Mesendoderm (in vitro differentiated cells): ENCODE measurements at regions not wholly inside any gene's neighbourhood (a gene's known extent, or its start where the extent isn't known, plus 50 kb on each side); places are given as distances from the start of the nearest gene placed in this dataset.

Source experiments
- DNase-seq: peaks from one replicate; pipeline ENCODE4 v3.0.0; 2013
- H2AK5ac ChIP-seq: 2 replicates; pipeline ENCODE4 v1.6.1; 2013; ENCODE audit warnings: low read length, inconsistent platforms
- H2BK120ac ChIP-seq: 2 replicates; pipeline ENCODE4 v1.6.1; 2013; ENCODE audit warnings: low read depth, mild to moderate bottlenecking, low read length, moderate library complexity, mixed read lengths
- H2BK15ac ChIP-seq: replicated peaks from 2 replicates; pipeline ENCODE4 v1.6.1; 2013; ENCODE audit warnings: low read depth, mild to moderate bottlenecking, moderate library complexity
- H2BK5ac ChIP-seq: 2 replicates; pipeline ENCODE4 v1.6.1; 2013; ENCODE audit warnings: low read length, inconsistent platforms
- H3K18ac ChIP-seq: 2 replicates; pipeline ENCODE4 v1.6.1; 2013; ENCODE audit warnings: mild to moderate bottlenecking, low read length, mixed read lengths
- H3K23ac ChIP-seq: one replicate; pipeline ENCODE4 v1.6.1; 2013; ENCODE audit warnings: low read length
- H3K27ac ChIP-seq: 2 replicates; pipeline ENCODE4 v1.5.1; 2013; ENCODE audit warnings: low read depth, mild to moderate bottlenecking, inconsistent platforms, low read length, moderate library complexity
- H3K27me3 ChIP-seq: 2 replicates; pipeline ENCODE4 v1.6.1; 2013; ENCODE audit warnings: low read length, control low read depth, mild to moderate bottlenecking, inconsistent platforms; ENCODE audit not compliant: insufficient read depth, poor library complexity
- H3K36me3 ChIP-seq: 2 replicates; pipeline ENCODE4 v1.6.1; 2013; ENCODE audit warnings: low read length, inconsistent platforms; ENCODE audit not compliant: control insufficient read depth, insufficient read depth
- H3K4ac ChIP-seq: one replicate; pipeline ENCODE4 v1.6.1; 2013; ENCODE audit warnings: low read depth, mild to moderate bottlenecking, low read length, moderate library complexity
- H3K4me1 ChIP-seq: 2 replicates; pipeline ENCODE4 v1.6.1; 2013; ENCODE audit warnings: low read depth, low read length, inconsistent platforms; ENCODE audit not compliant: control insufficient read depth
- H3K4me2 ChIP-seq: 2 replicates; pipeline ENCODE4 v1.6.1; 2013; ENCODE audit warnings: low read length
- H3K4me3 ChIP-seq: 2 replicates; pipeline ENCODE4 v1.5.1; 2013; ENCODE audit warnings: mild to moderate bottlenecking, low read length
- H3K56ac ChIP-seq: one replicate; pipeline ENCODE4 v1.6.1; 2013; ENCODE audit warnings: low read length
- H3K79me1 ChIP-seq: 2 replicates; pipeline ENCODE4 v1.6.1; 2013; ENCODE audit warnings: low read length, inconsistent platforms
- H3K79me2 ChIP-seq: 2 replicates; pipeline ENCODE4 v1.6.1; 2013; ENCODE audit warnings: mild to moderate bottlenecking, low read length; ENCODE audit not compliant: control insufficient read depth, insufficient read depth
- H3K9ac ChIP-seq: 2 replicates; pipeline ENCODE4 v1.6.1; 2013; ENCODE audit warnings: low read length, inconsistent platforms
- H4K5ac ChIP-seq: one replicate; pipeline ENCODE4 v1.6.1; 2013; ENCODE audit warnings: low read length
- H4K8ac ChIP-seq: one replicate; pipeline ENCODE4 v1.6.1; 2013; ENCODE audit warnings: low read depth, mild to moderate bottlenecking, control low read depth, low read length, moderate library complexity
- whole genome bisulfite sequencing: extraction: QIAGEN DNeasy Blood & Tissue Kit; methylation state at CpG from one replicate; pipeline ENCODE4 v1.1.7; 2013; ENCODE audit warnings: low lambda C conversion rate, missing lambda C conversion rate; ENCODE audit not compliant: insufficient coverage; ENCODE audit errors: extremely low coverage; 5-methylcytosine and 5-hydroxymethylcytosine counted together

- no peak overlapping the region for H3K23ac ChIP-seq
- H3K79me2 ChIP-seq, result no peaks in the 10 kb centered on the region
- H3K4me3 ChIP-seq, result no peak overlapping the region
- no peaks in the 10 kb centered on the region for H3K4me1 ChIP-seq
- no peaks in the 10 kb centered on the region for H3K79me1 ChIP-seq
- H3K9ac ChIP-seq, result no peak overlapping the region
- WGBS, result no CpG with 5 or more reads among the region's 3 CpGs
- no peak overlapping the region for H3K18ac ChIP-seq
- no peak overlapping the region for H3K27ac ChIP-seq
- H2BK5ac ChIP-seq, result no peak overlapping the region
- H3K56ac ChIP-seq, result no peak overlapping the region
- no peak overlapping the region for H2AK5ac ChIP-seq
- no peak overlapping the region for H2BK120ac ChIP-seq
- peak; percentile 5 for DNase-seq
- H3K36me3 ChIP-seq, result no peaks in the 10 kb centered on the region
- no peak overlapping the region for H2BK15ac ChIP-seq
- no peak overlapping the region for H3K4me2 ChIP-seq
- no peak overlapping the region for H3K4ac ChIP-seq
- no peak overlapping the region for H4K5ac ChIP-seq
- H4K8ac ChIP-seq, result no peak overlapping the region
- H3K27me3 ChIP-seq, result no peaks in the 10 kb centered on the region
Measured at GRCh38 chr4:66307641-66308438, 637.6 kb upstream of the EPHA5 start.

- H3K4me2 ChIP-seq, result no peak overlapping the region
- H3K9ac ChIP-seq, result no peak overlapping the region
- no peak overlapping the region for H3K4me3 ChIP-seq
- H4K8ac ChIP-seq, result no peak overlapping the region
- no peak overlapping the region for H2BK15ac ChIP-seq
- H3K27me3 ChIP-seq, result no peaks in the 10 kb centered on the region
- no peaks in the 10 kb centered on the region for H3K36me3 ChIP-seq
- H3K18ac ChIP-seq, result no peak overlapping the region
- no peak overlapping the region for H3K23ac ChIP-seq
- H3K4ac ChIP-seq, result no peak overlapping the region
- no peak overlapping the region for H4K5ac ChIP-seq
- H3K27ac ChIP-seq, result no peak overlapping the region
- H3K79me2 ChIP-seq, result no peaks in the 10 kb centered on the region
- no peak overlapping the region for H2BK120ac ChIP-seq
- DNase-seq, result no peak
- H2BK5ac ChIP-seq, result no peak overlapping the region
- H2AK5ac ChIP-seq, result no peak overlapping the region
- H3K4me1 ChIP-seq, result no peaks in the 10 kb centered on the region
- 100% methylated on average over 1 of the region's 2 CpGs for WGBS
- H3K56ac ChIP-seq, result no peak overlapping the region
- no peaks in the 10 kb centered on the region for H3K79me1 ChIP-seq
Measured at GRCh38 chr4:66300336-66300934, 630.1 kb upstream of the EPHA5 start.

GRCh38 chr4:66298569-66298968 is 628.3 kb upstream of the EPHA5 start:
- Histone ChIP-seq H2BK5ac (no peak overlapping the region), H2AK5ac (no peak overlapping the region), H2BK120ac (no peak overlapping the region), H3K36me3 (no peaks in the 10 kb centered on the region), H2BK15ac (no peak overlapping the region), H3K27ac (no peak overlapping the region), H3K56ac (no peak overlapping the region), H3K4me1 (no peaks in the 10 kb centered on the region), H3K79me1 (no peaks in the 10 kb centered on the region), H3K27me3 (no peaks in the 10 kb centered on the region), H3K4ac (no peak overlapping the region), H3K4me2 (no peak overlapping the region), H3K79me2 (no peaks in the 10 kb centered on the region), H3K18ac (no peak overlapping the region), H4K5ac (no peak overlapping the region), H3K4me3 (no peak overlapping the region), H4K8ac (no peak overlapping the region), H3K9ac (no peak overlapping the region), H3K23ac (no peak overlapping the region)
- no CpG with 5 or more reads among the region's 1 CpG for WGBS
- DNase-seq, result no peak

GRCh38 chr4:66297703-66298102 is 627.4 kb upstream of the EPHA5 start:
- Histone ChIP-seq H2BK5ac (no peak overlapping the region), H3K79me1 (no peaks in the 10 kb centered on the region), H3K27me3 (no peaks in the 10 kb centered on the region), H3K4ac (no peak overlapping the region), H3K4me3 (no peak overlapping the region), H3K27ac (no peak overlapping the region), H3K79me2 (no peaks in the 10 kb centered on the region), H3K4me2 (no peak overlapping the region), H2BK15ac (no peak overlapping the region), H3K9ac (no peak overlapping the region), H2AK5ac (no peak overlapping the region), H3K36me3 (no peaks in the 10 kb centered on the region), H4K8ac (no peak overlapping the region), H3K4me1 (no peaks in the 10 kb centered on the region), H3K18ac (no peak overlapping the region), H4K5ac (no peak overlapping the region), H3K56ac (no peak overlapping the region), H3K23ac (no peak overlapping the region), H2BK120ac (no peak overlapping the region)
- WGBS, result no CpG with 5 or more reads among the region's 1 CpG
- DNase-seq, result no peak

- Histone ChIP-seq H3K56ac (no peak overlapping the region), H2BK15ac (no peak overlapping the region), H2AK5ac (no peak overlapping the region), H3K18ac (no peak overlapping the region), H3K79me2 (no peaks in the 10 kb centered on the region), H3K4ac (no peak overlapping the region), H3K27me3 (no peaks in the 10 kb centered on the region), H3K4me3 (no peak overlapping the region), H4K8ac (no peak overlapping the region), H2BK5ac (no peak overlapping the region), H3K36me3 (no peaks in the 10 kb centered on the region), H3K79me1 (no peaks in the 10 kb centered on the region), H3K4me2 (no peak overlapping the region), H3K23ac (no peak overlapping the region), H3K4me1 (no peaks in the 10 kb centered on the region), H3K27ac (no peak overlapping the region), H3K9ac (no peak overlapping the region), H4K5ac (no peak overlapping the region), H2BK120ac (no peak overlapping the region)
- peak; percentile 29 for DNase-seq
- no CpG with 5 or more reads among the region's 5 CpGs for whole genome bisulfite sequencing
Measured at GRCh38 chr4:66294638-66295037, 624.3 kb upstream of the EPHA5 start.
